ENCODE measurements at regions not wholly inside any gene's neighbourhood (a gene's known extent, or its start where the extent isn't known, plus 50 kb on each side); places are given as distances from the start of the nearest gene placed in this dataset.

GRCh38 chr6:146889303-146889702 lies 290.5 kb downstream of the ADGB start:
- Mint-ChIP-seq H3K36me3 (no peaks in the 10 kb centered on the region), H3K27me3 (ENCODE audit: low read depth) (no peaks in the 10 kb centered on the region), H3K4me3 (no peak overlapping the region), H3K27ac (no peak overlapping the region), H3K4me1 (0 out of 2 replicates have a peak, but pooled peaks cover 2% of the 10 kb centered on the region), H3K9me3 (peaks cover 7% of the 10 kb centered on the region)
- CTCF ChIA-PET, result no interaction called here
- DNase-seq (ENCODE audit: low spot score) (no peak), ATAC-seq (no peak)
- POLR2A ChIA-PET, result no interaction called here
- TF ChIP-seq IRF2 (CRISPR knock-in tag; IDR thresholded peaks at IDR 0.05; ENCODE audit: borderline replicate concordance, low read depth) (no peak), ZMAT4 (CRISPR knock-in tag; IDR thresholded peaks at IDR 0.05) (no peak), FOXJ3 (CRISPR knock-in tag; IDR thresholded peaks at IDR 0.05; ENCODE audit: borderline replicate concordance) (no peak), ARID4B (CRISPR knock-in tag; IDR thresholded peaks at IDR 0.05; ENCODE audit: borderline replicate concordance) (no peak), MAX (CRISPR knock-in tag; IDR thresholded peaks at IDR 0.05) (no peak), FOXP1 (CRISPR knock-in tag; IDR thresholded peaks at IDR 0.05; ENCODE audit: borderline replicate concordance) (no peak), CREB1 (CRISPR knock-in tag; IDR thresholded peaks at IDR 0.05) (no peak), GRHL2 (CRISPR knock-in tag; IDR thresholded peaks at IDR 0.05; ENCODE audit: insufficient replicate concordance, severe bottlenecking) (no peak), MXD4 (CRISPR knock-in tag; IDR thresholded peaks at IDR 0.05; ENCODE audit: borderline replicate concordance) (no peak), USF1 (CRISPR knock-in tag; IDR thresholded peaks at IDR 0.05) (no peak), JUN (CRISPR knock-in tag; IDR thresholded peaks at IDR 0.05) (no peak), MYBL2 (CRISPR knock-in tag; IDR thresholded peaks at IDR 0.05) (no peak), STAT6 (CRISPR knock-in tag; conservative IDR thresholded peaks at IDR 0.05; ENCODE audit: low read depth) (no peak)

GRCh38 chr6:146890172-146890571 lies 291.4 kb downstream of the ADGB start:
- H3K36me3 Mint-ChIP-seq, result no peaks in the 10 kb centered on the region
- POLR2A ChIA-PET, result no interaction called here
- no peak for DNase-seq (ENCODE audit: low spot score)
- H3K9me3 Mint-ChIP-seq, result peaks cover 16% of the 10 kb centered on the region
- no peak overlapping the region for H3K4me3 Mint-ChIP-seq
- ATAC-seq, result no peak
- CTCF ChIA-PET, result no interaction called here
- H3K27ac Mint-ChIP-seq, result no peak overlapping the region
- H3K4me1 Mint-ChIP-seq, result 0 out of 2 replicates have a peak, but pooled peaks cover 2% of the 10 kb centered on the region
- no peaks in the 10 kb centered on the region for H3K27me3 Mint-ChIP-seq (ENCODE audit: low read depth)
- TF ChIP-seq MXD4 (CRISPR knock-in tag; IDR thresholded peaks at IDR 0.05; ENCODE audit: borderline replicate concordance), result no peak
- TF ChIP-seq AFF4 (CRISPR knock-in tag; IDR thresholded peaks at IDR 0.05; ENCODE audit: borderline replicate concordance), result no peak
- TF ChIP-seq ETV6 (CRISPR knock-in tag; IDR thresholded peaks at IDR 0.05), result no peak
- no peak for TF ChIP-seq ELF4 (CRISPR knock-in tag; IDR thresholded peaks at IDR 0.05; ENCODE audit: low read depth)
- no peak for TF ChIP-seq NR2C2 (CRISPR knock-in tag; IDR thresholded peaks at IDR 0.05)
- no peak for TF ChIP-seq ZNF232 (CRISPR knock-in tag; IDR thresholded peaks at IDR 0.05)
- TF ChIP-seq CBFB (CRISPR knock-in tag; IDR thresholded peaks at IDR 0.05; ENCODE audit: low read depth), result no peak
- no peak for TF ChIP-seq GABPB1 (CRISPR knock-in tag; IDR thresholded peaks at IDR 0.05)
- no peak for TF ChIP-seq ZNF121 (CRISPR knock-in tag; IDR thresholded peaks at IDR 0.05)
- no peak for TF ChIP-seq MYBL2 (CRISPR knock-in tag; IDR thresholded peaks at IDR 0.05)
- no peak for TF ChIP-seq SMAD3 (CRISPR knock-in tag; IDR thresholded peaks at IDR 0.05; ENCODE audit: borderline replicate concordance)
- TF ChIP-seq USF2 (CRISPR knock-in tag; IDR thresholded peaks at IDR 0.05), result no peak

Data from WTC11 (cell line).